HUES48 (cell line): ENCODE measurements at regions not wholly inside any gene's neighbourhood (a gene's known extent, or its start where the extent isn't known, plus 50 kb on each side); places are given as distances from the start of the nearest gene placed in this dataset.

Source experiments
- H3K27ac ChIP-seq: one replicate; pipeline ENCODE4 v1.7.0; 2013; ENCODE audit warnings: low read depth, low read length, inconsistent platforms
- H3K27me3 ChIP-seq: 2 replicates; pipeline ENCODE4 v1.6.1; 2013; ENCODE audit warnings: mild to moderate bottlenecking, low read length; ENCODE audit not compliant: control insufficient read depth, insufficient read depth
- H3K36me3 ChIP-seq: 2 replicates; pipeline ENCODE4 v1.6.1; 2013; ENCODE audit warnings: low read length; ENCODE audit not compliant: control insufficient read depth, insufficient read depth
- H3K4me1 ChIP-seq: 2 replicates; pipeline ENCODE4 v1.6.1; 2013; ENCODE audit warnings: mild to moderate bottlenecking, low read length; ENCODE audit not compliant: control insufficient read depth, insufficient read depth
- H3K4me3 ChIP-seq: 2 replicates; pipeline ENCODE4 v1.5.1; 2013; ENCODE audit warnings: mild to moderate bottlenecking, low read depth, low read length
- H3K9ac ChIP-seq: 2 replicates; pipeline ENCODE4 v1.6.1; 2013; ENCODE audit warnings: mild to moderate bottlenecking, low read depth, low read length, moderate library complexity
- H3K9me3 ChIP-seq: 2 replicates; pipeline ENCODE4 v1.6.1; 2013; ENCODE audit warnings: low read length; ENCODE audit not compliant: control insufficient read depth, insufficient read depth

DNA sequence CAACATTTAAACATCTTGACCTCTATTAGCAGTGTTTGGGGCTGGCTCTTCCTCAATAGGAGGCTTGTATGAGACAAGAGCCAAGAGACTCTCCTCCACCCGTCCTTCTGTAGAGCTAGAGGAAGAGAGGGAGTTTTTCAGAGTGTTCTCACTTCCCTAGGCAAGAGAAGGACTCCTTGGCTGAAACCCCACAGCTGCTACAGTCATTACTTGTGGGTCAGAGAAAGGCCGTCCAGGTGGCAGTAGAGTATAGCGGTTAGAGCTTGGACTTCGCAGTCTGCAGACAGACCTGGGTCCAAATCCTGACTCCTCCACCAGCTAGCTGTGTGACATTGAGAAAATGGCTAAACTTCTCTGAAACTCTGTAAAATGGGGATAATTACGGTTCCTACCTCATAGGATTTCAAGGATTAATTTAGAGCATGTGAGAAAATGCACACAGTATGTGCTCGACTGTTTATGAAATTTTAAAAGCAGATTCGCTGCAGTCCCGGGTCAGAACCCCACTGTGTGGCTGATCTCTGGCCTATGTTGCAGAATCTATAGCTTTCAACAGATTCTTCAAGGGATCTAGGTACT is 80.8 kb upstream of the ARAP3 start:
- H3K4me3 ChIP-seq, result no peak overlapping the region
- H3K27ac ChIP-seq, result no peak overlapping the region
- H3K9me3 ChIP-seq, result no peaks in the 10 kb centered on the region
- H3K9ac ChIP-seq, result no peak overlapping the region
- peaks cover 27% of the 10 kb centered on the region for H3K4me1 ChIP-seq
- H3K27me3 ChIP-seq, result peaks cover 8% of the 10 kb centered on the region
- H3K36me3 ChIP-seq, result no peaks in the 10 kb centered on the region

DNA sequence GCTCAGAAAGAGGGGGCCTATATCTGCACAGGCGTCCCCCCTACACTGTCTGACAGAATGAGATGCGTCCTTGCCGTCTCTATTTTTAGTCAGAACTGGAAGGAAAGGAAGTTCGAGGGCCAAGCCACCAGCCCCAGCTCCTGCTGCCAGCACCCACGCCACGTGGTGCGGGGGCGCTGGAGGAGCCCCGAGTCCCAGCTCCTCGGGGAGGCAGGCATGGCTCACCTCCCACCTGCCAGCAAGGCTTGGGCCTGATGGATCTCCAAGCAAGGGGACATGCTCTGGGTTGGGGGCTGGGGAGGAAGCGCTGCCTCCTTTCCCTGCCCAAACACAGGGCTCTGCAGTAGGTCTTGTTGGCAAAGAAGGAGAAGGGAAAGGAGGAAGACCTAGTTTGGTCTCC is 80.3 kb upstream of the ARAP3 start:
- Histone ChIP-seq H3K4me3 (no peak overlapping the region), H3K36me3 (no peaks in the 10 kb centered on the region), H3K9me3 (no peaks in the 10 kb centered on the region), H3K27me3 (peaks cover 9% of the 10 kb centered on the region), H3K4me1 (peaks cover 31% of the 10 kb centered on the region), H3K27ac (no peak overlapping the region), H3K9ac (no peak overlapping the region)

- H3K9ac ChIP-seq, result no peak overlapping the region
- H3K36me3 ChIP-seq, result no peaks in the 10 kb centered on the region
- no peaks in the 10 kb centered on the region for H3K9me3 ChIP-seq
- H3K4me3 ChIP-seq, result no peak overlapping the region
- peaks cover 9% of the 10 kb centered on the region for H3K27me3 ChIP-seq
- no peak overlapping the region for H3K27ac ChIP-seq
- H3K4me1 ChIP-seq, result peaks cover 31% of the 10 kb centered on the region
Measured at GRCh38 chr5:141760753-141761152, 78.7 kb upstream of the ARAP3 start.

GRCh38 chr5:141760193-141760592 is 78.2 kb upstream of the ARAP3 start:
- Histone ChIP-seq H3K27ac (no peak overlapping the region), H3K36me3 (no peaks in the 10 kb centered on the region), H3K4me1 (peaks cover 31% of the 10 kb centered on the region), H3K9ac (no peak overlapping the region), H3K27me3 (peaks cover 9% of the 10 kb centered on the region), H3K9me3 (no peaks in the 10 kb centered on the region), H3K4me3 (no peak overlapping the region)

DNA sequence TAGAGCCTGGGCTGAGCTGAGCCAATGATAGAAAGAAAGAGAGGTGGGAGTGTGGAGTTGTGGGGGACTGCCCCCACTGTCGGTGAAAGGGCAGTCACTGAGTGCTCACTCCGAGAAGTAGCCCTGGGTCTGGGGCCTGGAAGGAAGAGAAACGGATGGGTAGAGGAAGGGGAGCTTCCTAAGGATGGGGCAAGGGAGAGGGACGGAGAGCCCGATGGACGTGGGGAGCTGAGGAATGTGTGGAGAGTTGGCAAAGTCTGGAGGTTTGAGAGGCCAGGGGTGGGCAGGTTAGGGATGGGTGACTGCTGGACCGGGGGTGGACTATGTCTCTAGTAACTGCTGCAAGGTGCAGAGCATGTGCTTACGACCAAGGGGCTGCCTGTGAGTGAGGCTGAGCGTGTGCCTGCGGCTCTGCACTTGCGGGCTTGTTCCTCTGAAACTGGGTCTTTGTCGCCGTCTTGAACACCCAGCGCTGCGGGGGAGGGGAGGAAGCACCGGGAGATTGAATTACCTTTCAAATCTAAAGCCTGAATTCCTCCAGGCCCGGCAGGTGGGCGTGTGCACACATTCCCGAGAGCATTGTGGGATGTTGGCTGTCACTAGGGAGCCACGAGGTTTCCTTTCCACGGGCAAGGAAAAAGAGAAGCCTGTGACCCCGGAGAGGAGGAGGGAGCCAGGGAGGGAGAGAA is 76.4 kb upstream of the ARAP3 start:
- H3K9me3 ChIP-seq, result no peaks in the 10 kb centered on the region
- H3K9ac ChIP-seq, result no peak overlapping the region
- peaks cover 16% of the 10 kb centered on the region for H3K27me3 ChIP-seq
- peak overlapping the region; percentile 49 for H3K4me3 ChIP-seq
- no peaks in the 10 kb centered on the region for H3K36me3 ChIP-seq
- H3K4me1 ChIP-seq, result peaks cover 31% of the 10 kb centered on the region
- no peak overlapping the region for H3K27ac ChIP-seq

DNA sequence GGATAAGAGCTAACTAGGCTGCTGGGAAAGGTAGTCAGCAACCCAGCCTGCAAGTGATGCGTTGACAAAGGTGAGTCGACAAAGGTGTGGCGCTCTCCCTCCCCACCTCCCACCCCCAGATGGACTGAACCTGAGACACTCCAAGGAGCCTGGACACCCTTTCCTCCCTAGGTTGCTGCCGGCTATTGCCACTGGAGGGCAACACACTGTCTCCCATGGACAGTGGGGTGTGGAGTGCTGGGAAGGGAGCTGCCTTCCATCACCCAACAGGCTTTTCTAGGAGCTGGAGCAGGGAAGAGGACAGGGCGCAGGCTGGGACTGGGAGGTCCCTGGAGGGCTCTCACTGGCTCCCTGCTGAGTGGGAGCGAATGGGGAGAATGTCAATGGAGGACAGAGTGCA is 75.4 kb upstream of the ARAP3 start:
- Histone ChIP-seq H3K4me3 (no peak overlapping the region), H3K27me3 (peaks cover 26% of the 10 kb centered on the region), H3K9ac (no peak overlapping the region), H3K36me3 (no peaks in the 10 kb centered on the region), H3K27ac (no peak overlapping the region), H3K9me3 (no peaks in the 10 kb centered on the region), H3K4me1 (peaks cover 31% of the 10 kb centered on the region)

- Histone ChIP-seq H3K9me3 (no peaks in the 10 kb centered on the region), H3K4me3 (no peak overlapping the region), H3K9ac (no peak overlapping the region), H3K36me3 (no peaks in the 10 kb centered on the region), H3K27me3 (peaks cover 38% of the 10 kb centered on the region), H3K27ac (no peak overlapping the region), H3K4me1 (peaks cover 30% of the 10 kb centered on the region)
Measured at GRCh38 chr5:141756196-141756595, 74.2 kb upstream of the ARAP3 start.

- H3K9ac ChIP-seq, result no peak overlapping the region
- H3K9me3 ChIP-seq, result no peaks in the 10 kb centered on the region
- peak overlapping the region; percentile 43 for H3K4me3 ChIP-seq
- no peak overlapping the region for H3K27ac ChIP-seq
- no peaks in the 10 kb centered on the region for H3K36me3 ChIP-seq
- H3K4me1 ChIP-seq, result peaks cover 17% of the 10 kb centered on the region
- peaks cover 36% of the 10 kb centered on the region for H3K27me3 ChIP-seq
Measured at GRCh38 chr5:141753971-141754713, 72.1 kb upstream of the ARAP3 start.

GRCh38 chr5:141753143-141753970 is 71.3 kb upstream of the ARAP3 start:
- Histone ChIP-seq H3K27me3 (peaks cover 42% of the 10 kb centered on the region), H3K4me3 (peak overlapping the region; percentile 43), H3K9me3 (no peaks in the 10 kb centered on the region), H3K9ac (no peak overlapping the region), H3K36me3 (no peaks in the 10 kb centered on the region), H3K27ac (no peak overlapping the region), H3K4me1 (peaks cover 9% of the 10 kb centered on the region)

- H3K36me3 ChIP-seq, result no peaks in the 10 kb centered on the region
- no peak overlapping the region for H3K9ac ChIP-seq
- H3K4me1 ChIP-seq, result no peaks in the 10 kb centered on the region; the same call in 1 of the 2 replicates
- no peak overlapping the region for H3K27ac ChIP-seq
- no peaks in the 10 kb centered on the region for H3K9me3 ChIP-seq
- peaks cover 20% of the 10 kb centered on the region for H3K27me3 ChIP-seq
- H3K4me3 ChIP-seq, result no peak overlapping the region
Measured at GRCh38 chr5:141747152-141748141, 65.4 kb upstream of the ARAP3 start.
